ENCODE measurements at regions not wholly inside any gene's neighbourhood (a gene's known extent, or its start where the extent isn't known, plus 50 kb on each side); places are given as distances from the start of the nearest gene placed in this dataset.

- H3K4me3 ChIP-seq (ENCODE audit: low read depth in 1 of 2, low read length in 2 of 2): no peak overlapping the region
- no peaks in the 10 kb centered on the region for H3K9me3 ChIP-seq (ENCODE audit: control insufficient read depth in 1 of 2, low read length in 2 of 2)
- H3K36me3 ChIP-seq (ENCODE audit: control insufficient read depth in 1 of 2, insufficient read depth in 2 of 2, low read length in 2 of 2): no peaks in the 10 kb centered on the region
- H3K27me3 ChIP-seq (ENCODE audit: control insufficient read depth in 1 of 2, insufficient read depth in 2 of 2, low read length in 2 of 2): peaks cover 3 to 13% of the 10 kb centered on the region in 2 donors
- H3K4me1 ChIP-seq (ENCODE audit: control insufficient read depth in 1 of 2, insufficient read depth in 2 of 2, low read length in 2 of 2): peaks cover 5 to 11% of the 10 kb centered on the region in 2 donors
- no peak overlapping the region for H3K9ac ChIP-seq (ENCODE audit: low read depth in 1 of 2, low read length in 2 of 2)
- H3K27ac ChIP-seq (ENCODE audit: low read depth, low read length): no peak overlapping the region
Measured at GRCh38 chr6:168133687-168134559, 54.9 kb upstream of the FRMD1 start.

- no peak overlapping the region for H3K9ac ChIP-seq (ENCODE audit: low read depth in 1 of 2, low read length in 2 of 2)
- peaks cover 5 to 11% of the 10 kb centered on the region in 2 donors for H3K4me1 ChIP-seq (ENCODE audit: control insufficient read depth in 1 of 2, insufficient read depth in 2 of 2, low read length in 2 of 2)
- no peak overlapping the region for H3K27ac ChIP-seq (ENCODE audit: low read depth, low read length)
- H3K4me3 ChIP-seq (ENCODE audit: low read depth in 1 of 2, low read length in 2 of 2): peak overlapping the region in 1 of 2 donors; percentile 11
- no peaks in the 10 kb centered on the region for H3K36me3 ChIP-seq (ENCODE audit: control insufficient read depth in 1 of 2, insufficient read depth in 2 of 2, low read length in 2 of 2)
- peaks cover 3 to 13% of the 10 kb centered on the region in 2 donors for H3K27me3 ChIP-seq (ENCODE audit: control insufficient read depth in 1 of 2, insufficient read depth in 2 of 2, low read length in 2 of 2)
- H3K9me3 ChIP-seq (ENCODE audit: control insufficient read depth in 1 of 2, low read length in 2 of 2): no peaks in the 10 kb centered on the region
Measured at GRCh38 chr6:168133168-168133561, 54.2 kb upstream of the FRMD1 start.

GRCh38 chr6:168132531-168133167, 53.6 kb upstream of the FRMD1 start:
- H3K4me3 ChIP-seq (ENCODE audit: low read depth in 1 of 2, low read length in 2 of 2): peak overlapping the region in 1 of 2 donors; percentile 11
- H3K36me3 ChIP-seq (ENCODE audit: control insufficient read depth in 1 of 2, insufficient read depth in 2 of 2, low read length in 2 of 2): no peaks in the 10 kb centered on the region
- peaks cover 3 to 13% of the 10 kb centered on the region in 2 donors for H3K27me3 ChIP-seq (ENCODE audit: control insufficient read depth in 1 of 2, insufficient read depth in 2 of 2, low read length in 2 of 2)
- H3K4me1 ChIP-seq (ENCODE audit: control insufficient read depth in 1 of 2, insufficient read depth in 2 of 2, low read length in 2 of 2): peaks cover 5 to 8% of the 10 kb centered on the region in 2 donors
- no peak overlapping the region for H3K27ac ChIP-seq (ENCODE audit: low read depth, low read length)
- H3K9me3 ChIP-seq (ENCODE audit: control insufficient read depth in 1 of 2, low read length in 2 of 2): no peaks in the 10 kb centered on the region
- H3K9ac ChIP-seq (ENCODE audit: low read depth in 1 of 2, low read length in 2 of 2): no peak overlapping the region

- Histone ChIP-seq H3K9me3 (ENCODE audit: control insufficient read depth in 1 of 2, low read length in 2 of 2) (no peaks in the 10 kb centered on the region), H3K4me1 (ENCODE audit: control insufficient read depth in 1 of 2, insufficient read depth in 2 of 2, low read length in 2 of 2) (peaks cover 5 to 8% of the 10 kb centered on the region in 2 donors), H3K36me3 (ENCODE audit: control insufficient read depth in 1 of 2, insufficient read depth in 2 of 2, low read length in 2 of 2) (no peaks in the 10 kb centered on the region), H3K27ac (ENCODE audit: low read depth, low read length) (no peak overlapping the region), H3K27me3 (ENCODE audit: control insufficient read depth in 1 of 2, insufficient read depth in 2 of 2, low read length in 2 of 2) (peaks cover 3 to 13% of the 10 kb centered on the region in 2 donors), H3K4me3 (ENCODE audit: low read depth in 1 of 2, low read length in 2 of 2) (no peak overlapping the region), H3K9ac (ENCODE audit: low read depth in 1 of 2, low read length in 2 of 2) (no peak overlapping the region)
Measured at GRCh38 chr6:168131464-168132415, 52.7 kb upstream of the FRMD1 start.

- peaks cover 3 to 13% of the 10 kb centered on the region in 2 donors for H3K27me3 ChIP-seq (ENCODE audit: control insufficient read depth in 1 of 2, insufficient read depth in 2 of 2, low read length in 2 of 2)
- no peak overlapping the region for H3K27ac ChIP-seq (ENCODE audit: low read depth, low read length)
- no peaks in the 10 kb centered on the region for H3K9me3 ChIP-seq (ENCODE audit: control insufficient read depth in 1 of 2, low read length in 2 of 2)
Measured at GRCh38 chr6:168130697-168131371, 51.8 kb upstream of the FRMD1 start.

GRCh38 chr6:168130168-168130696, 51.2 kb upstream of the FRMD1 start:
- peaks cover 3 to 13% of the 10 kb centered on the region in 2 donors for H3K27me3 ChIP-seq (ENCODE audit: control insufficient read depth in 1 of 2, insufficient read depth in 2 of 2, low read length in 2 of 2)
- no peaks in the 10 kb centered on the region for H3K9me3 ChIP-seq (ENCODE audit: control insufficient read depth in 1 of 2, low read length in 2 of 2)
- H3K27ac ChIP-seq (ENCODE audit: low read depth, low read length): no peak overlapping the region
- H3K4me3 ChIP-seq (ENCODE audit: low read depth in 1 of 2, low read length in 2 of 2): no peak overlapping the region
- no peak overlapping the region for H3K9ac ChIP-seq (ENCODE audit: low read depth in 1 of 2, low read length in 2 of 2)
- no peaks in the 10 kb centered on the region for H3K36me3 ChIP-seq (ENCODE audit: control insufficient read depth in 1 of 2, insufficient read depth in 2 of 2, low read length in 2 of 2)
- peaks cover 5 to 8% of the 10 kb centered on the region in 2 donors for H3K4me1 ChIP-seq (ENCODE audit: control insufficient read depth in 1 of 2, insufficient read depth in 2 of 2, low read length in 2 of 2)

More at GRCh38 chr6:168130697-168131371, 51.8 kb upstream of the FRMD1 start:
- Histone ChIP-seq H3K36me3 (ENCODE audit: control insufficient read depth in 1 of 2, insufficient read depth in 2 of 2, low read length in 2 of 2) (no peaks in the 10 kb centered on the region), H3K4me3 (ENCODE audit: low read depth in 1 of 2, low read length in 2 of 2) (no peak overlapping the region), H3K9ac (ENCODE audit: low read depth in 1 of 2, low read length in 2 of 2) (no peak overlapping the region), H3K4me1 (ENCODE audit: control insufficient read depth in 1 of 2, insufficient read depth in 2 of 2, low read length in 2 of 2) (peaks cover 5 to 8% of the 10 kb centered on the region in 2 donors)

- no peak overlapping the region for H3K27ac ChIP-seq (ENCODE audit: low read depth, low read length)
- H3K4me1 ChIP-seq (ENCODE audit: control insufficient read depth in 1 of 2, insufficient read depth in 2 of 2, low read length in 2 of 2): peaks cover 5 to 8% of the 10 kb centered on the region in 2 donors
- peaks cover 3 to 13% of the 10 kb centered on the region in 2 donors for H3K27me3 ChIP-seq (ENCODE audit: control insufficient read depth in 1 of 2, insufficient read depth in 2 of 2, low read length in 2 of 2)
- H3K4me3 ChIP-seq (ENCODE audit: low read depth in 1 of 2, low read length in 2 of 2): no peak overlapping the region
- no peaks in the 10 kb centered on the region for H3K36me3 ChIP-seq (ENCODE audit: control insufficient read depth in 1 of 2, insufficient read depth in 2 of 2, low read length in 2 of 2)
- H3K9me3 ChIP-seq (ENCODE audit: control insufficient read depth in 1 of 2, low read length in 2 of 2): no peaks in the 10 kb centered on the region
- H3K9ac ChIP-seq (ENCODE audit: low read depth in 1 of 2, low read length in 2 of 2): no peak overlapping the region
Measured at GRCh38 chr6:168129292-168130167, 50.5 kb upstream of the FRMD1 start.

- H3K9ac ChIP-seq (ENCODE audit: low read depth in 1 of 2, low read length in 2 of 2): no peak overlapping the region
- H3K4me1 ChIP-seq (ENCODE audit: control insufficient read depth in 1 of 2, insufficient read depth in 2 of 2, low read length in 2 of 2): peaks cover 5 to 8% of the 10 kb centered on the region in 2 donors
- no peak overlapping the region for H3K27ac ChIP-seq (ENCODE audit: low read depth, low read length)
- no peaks in the 10 kb centered on the region for H3K9me3 ChIP-seq (ENCODE audit: control insufficient read depth in 1 of 2, low read length in 2 of 2)
- no peak overlapping the region for H3K4me3 ChIP-seq (ENCODE audit: low read depth in 1 of 2, low read length in 2 of 2)
- no peaks in the 10 kb centered on the region for H3K36me3 ChIP-seq (ENCODE audit: control insufficient read depth in 1 of 2, insufficient read depth in 2 of 2, low read length in 2 of 2)
- H3K27me3 ChIP-seq (ENCODE audit: control insufficient read depth in 1 of 2, insufficient read depth in 2 of 2, low read length in 2 of 2): peaks cover 3 to 13% of the 10 kb centered on the region in 2 donors
Measured at GRCh38 chr6:168128631-168129291, 49.7 kb upstream of the FRMD1 start.

All from duodenal mucosa (tissue), 2 donors.